ENCODE measurements at regions not wholly inside any gene's neighbourhood (a gene's known extent, or its start where the extent isn't known, plus 50 kb on each side); places are given as distances from the start of the nearest gene placed in this dataset.
A peak's percentile ranks its signal among the peaks of the same experiment; 100 is the strongest.

DNA sequence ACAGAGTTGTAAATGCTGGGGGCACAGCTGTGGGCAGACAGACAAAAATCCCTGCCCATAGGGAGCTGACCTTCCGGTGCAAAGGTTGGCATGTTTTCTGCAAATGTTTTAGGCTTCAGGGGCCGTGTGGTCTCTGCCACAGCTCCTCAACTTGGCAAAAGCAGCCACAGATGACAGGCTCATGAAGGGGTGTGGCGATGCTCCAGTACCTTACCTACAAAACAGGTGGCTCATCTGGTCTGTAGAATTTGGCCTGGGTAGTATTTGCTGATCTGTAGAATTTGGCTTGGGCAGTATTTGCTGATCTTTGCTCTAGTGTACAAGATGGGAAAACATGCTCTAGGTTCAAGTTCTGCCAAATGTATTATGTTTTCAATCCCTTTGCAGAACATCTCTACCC lies 283.9 kb downstream of the GADD45G start:
- H3K27me3 ChIP-seq: no peaks in the 10 kb centered on the region
- H3K9me3 ChIP-seq: no peaks in the 10 kb centered on the region
- DNase-seq (ENCODE audit: low spot score in 2 of 2): peak in 1 of 2 donors; percentile 49
- TF ChIP-seq EP300 (IDR thresholded peaks at IDR 0.05) (no peak), POLR2A (IDR thresholded peaks at IDR 0.05) (no peak), POLR2AphosphoS5 (IDR thresholded peaks at IDR 0.05) (no peak)
- TF ChIP-seq, protein P1, sequence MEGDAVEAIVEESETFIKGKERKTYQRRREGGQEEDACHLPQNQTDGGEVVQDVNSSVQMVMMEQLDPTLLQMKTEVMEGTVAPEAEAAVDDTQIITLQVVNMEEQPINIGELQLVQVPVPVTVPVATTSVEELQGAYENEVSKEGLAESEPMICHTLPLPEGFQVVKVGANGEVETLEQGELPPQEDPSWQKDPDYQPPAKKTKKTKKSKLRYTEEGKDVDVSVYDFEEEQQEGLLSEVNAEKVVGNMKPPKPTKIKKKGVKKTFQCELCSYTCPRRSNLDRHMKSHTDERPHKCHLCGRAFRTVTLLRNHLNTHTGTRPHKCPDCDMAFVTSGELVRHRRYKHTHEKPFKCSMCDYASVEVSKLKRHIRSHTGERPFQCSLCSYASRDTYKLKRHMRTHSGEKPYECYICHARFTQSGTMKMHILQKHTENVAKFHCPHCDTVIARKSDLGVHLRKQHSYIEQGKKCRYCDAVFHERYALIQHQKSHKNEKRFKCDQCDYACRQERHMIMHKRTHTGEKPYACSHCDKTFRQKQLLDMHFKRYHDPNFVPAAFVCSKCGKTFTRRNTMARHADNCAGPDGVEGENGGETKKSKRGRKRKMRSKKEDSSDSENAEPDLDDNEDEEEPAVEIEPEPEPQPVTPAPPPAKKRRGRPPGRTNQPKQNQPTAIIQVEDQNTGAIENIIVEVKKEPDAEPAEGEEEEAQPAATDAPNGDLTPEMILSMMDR (IDR thresholded peaks at IDR 0.05): no peak
- no peaks in the 10 kb centered on the region for H3K36me3 ChIP-seq
- no peak overlapping the region for H3K4me3 ChIP-seq
- H3K4me1 ChIP-seq: peaks cover 19% of the 10 kb centered on the region
- no peak overlapping the region for H3K27ac ChIP-seq
- WGBS: 86% methylated on average over 3 of the region's 3 CpGs

DNA sequence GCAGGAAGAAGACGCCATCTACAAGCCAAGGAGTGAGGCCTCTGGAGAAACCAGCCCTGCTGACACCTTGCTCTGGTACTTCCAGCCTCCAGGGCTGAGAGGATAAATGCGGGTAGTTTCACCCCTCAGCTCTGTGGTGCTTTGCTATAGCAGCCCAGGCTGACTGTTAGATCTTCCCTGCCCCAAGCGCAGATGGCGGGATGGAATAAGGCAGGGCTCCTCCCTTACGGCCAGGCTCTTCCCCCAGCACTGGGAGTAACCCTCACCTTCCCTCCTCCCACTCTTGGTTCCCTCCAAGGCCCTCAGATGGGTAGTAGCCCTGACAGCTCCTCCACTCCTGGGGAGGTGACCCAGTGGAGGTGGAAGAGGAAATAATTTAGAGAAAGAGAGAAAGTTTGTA lies 285.1 kb downstream of the GADD45G start:
- peaks cover 19% of the 10 kb centered on the region for H3K4me1 ChIP-seq
- 82% methylated on average over 5 of the region's 5 CpGs for WGBS

DNA sequence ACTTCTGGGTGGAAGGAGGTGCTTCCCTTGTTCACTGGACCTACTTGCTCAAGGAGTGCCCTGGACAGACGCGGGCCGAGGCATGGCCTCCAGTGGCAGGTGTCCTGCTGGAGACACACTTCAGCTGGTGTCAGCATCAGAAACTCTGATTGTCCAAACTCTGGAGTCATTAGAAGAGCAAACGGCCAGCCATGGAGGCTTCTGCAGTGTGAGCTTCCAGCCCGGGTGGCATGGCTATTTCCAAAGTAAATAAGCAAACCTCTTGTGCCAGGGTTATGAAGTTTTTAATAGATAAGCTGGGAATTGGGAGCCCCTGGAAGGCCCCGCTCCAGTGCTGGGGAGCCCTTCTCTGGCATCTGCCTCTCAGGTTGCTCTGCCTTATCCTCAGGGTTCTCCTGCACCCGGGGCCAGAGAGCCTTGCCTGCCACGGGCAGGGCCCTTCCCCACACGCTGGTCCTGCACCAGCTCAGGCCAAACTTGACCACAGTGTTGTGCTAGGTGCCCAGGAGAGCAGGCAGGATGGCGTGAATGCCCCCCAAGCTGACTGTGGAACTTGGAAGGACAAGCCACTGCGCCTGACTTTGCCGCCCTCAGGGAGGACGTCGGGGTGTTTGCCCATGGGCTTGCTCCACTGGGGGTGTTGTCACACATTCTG lies 285.6 kb downstream of the GADD45G start:
- H3K9me3 ChIP-seq: no peaks in the 10 kb centered on the region
- H3K36me3 ChIP-seq: no peaks in the 10 kb centered on the region
- H3K27me3 ChIP-seq: no peaks in the 10 kb centered on the region
- no peak overlapping the region for H3K4me3 ChIP-seq
- WGBS: 84% methylated on average over 13 of the region's 14 CpGs
- H3K27ac ChIP-seq: no peak overlapping the region
- TF ChIP-seq POLR2A (IDR thresholded peaks at IDR 0.05): no peak
- TF ChIP-seq, protein P1 (IDR thresholded peaks at IDR 0.05): no peak
- TF ChIP-seq EP300 (IDR thresholded peaks at IDR 0.05): no peak
- no peak for TF ChIP-seq POLR2AphosphoS5 (IDR thresholded peaks at IDR 0.05)
- peak in 1 of 2 donors; percentile 62 for DNase-seq (ENCODE audit: low spot score in 2 of 2)
- peaks cover 19% of the 10 kb centered on the region for H3K4me1 ChIP-seq

More for the DNA sequence above, 285.1 kb downstream of the GADD45G start:
- Histone ChIP-seq H3K27me3 (no peaks in the 10 kb centered on the region), H3K4me3 (no peak overlapping the region), H3K9me3 (no peaks in the 10 kb centered on the region), H3K27ac (no peak overlapping the region), H3K36me3 (no peaks in the 10 kb centered on the region)
- DNase-seq (ENCODE audit: low spot score in 2 of 2): peak in 1 of 2 donors; percentile 18
- TF ChIP-seq, protein P1 (IDR thresholded peaks at IDR 0.05): no peak
- TF ChIP-seq POLR2A (IDR thresholded peaks at IDR 0.05) (no peak), EP300 (IDR thresholded peaks at IDR 0.05) (no peak), POLR2AphosphoS5 (IDR thresholded peaks at IDR 0.05) (no peak)

DNA sequence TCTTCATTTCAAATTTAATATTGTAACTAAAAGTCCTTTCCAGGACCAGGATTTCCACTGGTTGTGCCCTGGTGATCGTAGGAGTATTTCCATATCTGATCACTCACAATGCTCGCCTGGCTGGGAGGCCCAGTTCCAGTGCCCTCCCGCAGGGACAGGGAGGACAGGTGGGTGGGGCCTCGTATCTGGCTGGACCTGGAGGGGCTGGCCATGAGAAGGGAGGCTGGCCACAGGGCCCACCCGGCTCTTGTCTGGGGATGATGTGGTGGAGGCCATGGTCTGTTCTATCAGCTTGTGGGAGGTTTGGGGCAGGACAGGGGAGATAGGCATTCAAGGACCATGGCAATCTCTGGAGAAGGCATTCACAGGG lies 286.4 kb downstream of the GADD45G start:
- TF ChIP-seq, protein P1 (IDR thresholded peaks at IDR 0.05): no peak
- TF ChIP-seq EP300 (IDR thresholded peaks at IDR 0.05) (no peak), POLR2A (IDR thresholded peaks at IDR 0.05) (no peak), POLR2AphosphoS5 (IDR thresholded peaks at IDR 0.05) (no peak)
- Histone ChIP-seq H3K9me3 (no peaks in the 10 kb centered on the region), H3K4me1 (peaks cover 19% of the 10 kb centered on the region), H3K4me3 (no peak overlapping the region), H3K27ac (peak overlapping the region; percentile 52), H3K27me3 (no peaks in the 10 kb centered on the region), H3K36me3 (no peaks in the 10 kb centered on the region)
- WGBS: 64% methylated on average over 5 of the region's 5 CpGs
- peak in 1 of 2 donors; percentile 24 for DNase-seq (ENCODE audit: low spot score in 2 of 2)

DNA sequence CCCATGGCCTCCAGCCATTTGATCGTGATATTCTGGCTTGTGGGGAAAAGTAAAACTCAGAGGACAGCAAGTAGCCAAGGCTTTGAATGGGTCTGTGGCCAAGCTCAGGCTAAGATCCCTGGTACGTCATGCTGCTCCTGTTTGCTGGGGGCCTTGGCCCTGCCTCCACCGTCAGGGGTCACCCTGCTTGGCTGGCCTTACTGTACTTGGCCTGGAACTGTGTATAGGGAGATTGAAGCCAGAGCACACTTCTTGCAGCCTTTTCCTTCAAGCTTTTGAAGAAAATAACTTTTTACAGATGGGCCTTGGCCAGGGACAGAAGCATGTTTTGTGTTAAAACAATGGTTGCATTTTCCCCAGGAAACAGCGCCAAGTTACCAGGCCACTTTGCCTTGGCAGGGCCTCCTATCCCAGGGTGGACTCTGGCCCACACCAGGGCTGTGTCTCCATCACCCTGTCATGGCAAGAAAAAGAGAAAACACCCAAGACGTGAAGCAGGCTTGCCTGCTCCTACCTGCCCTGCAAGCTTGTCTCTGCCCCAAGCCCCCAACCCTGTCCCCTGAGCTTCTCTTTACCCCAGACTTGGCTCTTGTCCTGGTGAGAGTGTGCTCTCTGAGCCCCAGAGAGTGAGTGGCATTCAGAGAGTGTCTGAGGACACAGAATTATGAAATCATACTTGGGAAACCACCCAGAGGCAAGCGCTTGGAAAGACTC lies 286.9 kb downstream of the GADD45G start:
- H3K4me1 ChIP-seq: peaks cover 19% of the 10 kb centered on the region
- H3K4me3 ChIP-seq: no peak overlapping the region
- H3K27me3 ChIP-seq: no peaks in the 10 kb centered on the region
- H3K9me3 ChIP-seq: no peaks in the 10 kb centered on the region
- peak in 1 of 2 donors; percentile 80 for DNase-seq (ENCODE audit: low spot score in 2 of 2)
- 18% methylated on average over 5 of the region's 6 CpGs for WGBS
- no peaks in the 10 kb centered on the region for H3K36me3 ChIP-seq
- peak overlapping the region; percentile 52 for H3K27ac ChIP-seq
- no peak for TF ChIP-seq EP300 (IDR thresholded peaks at IDR 0.05)
- no peak for TF ChIP-seq POLR2AphosphoS5 (IDR thresholded peaks at IDR 0.05)
- TF ChIP-seq, protein P1 (IDR thresholded peaks at IDR 0.05): no peak
- no peak for TF ChIP-seq POLR2A (IDR thresholded peaks at IDR 0.05)

Data from suprapubic skin (tissue), 4 donors.